Thoracic aorta (tissue), 2 donors: ENCODE measurements at regions not wholly inside any gene's neighbourhood (a gene's known extent, or its start where the extent isn't known, plus 50 kb on each side); places are given as distances from the start of the nearest gene placed in this dataset.
"Not testable (repeated sequence)": the region's sequence is repeated elsewhere in the genome, so short reads cannot be mapped to it uniquely, and the experiment has no call there.

Experiments
- ATAC-seq: fragments of 150-250 bp; one replicate; pipeline ENCODE4 v1.8.0; 2017; ENCODE audit warnings: low read depth; ENCODE audit not compliant: insufficient number of reproducible peaks, low FRiP score
- DNase-seq: peaks from one replicate; pipeline ENCODE4 v3.0.0-alpha.2; 2020; ENCODE audit warnings: low spot score
- H3K27ac ChIP-seq, 2 donors: fragments of 200-600 bp; sonication (generic); 1 replicate in 1 of 2; 2 replicates in 1 of 2; pipeline ENCODE4 v1.5.1; 2016; ENCODE audit warnings: mild to moderate bottlenecking in 2 of 2, moderate library complexity in 2 of 2
- H3K27me3 ChIP-seq: fragments of 200-600 bp; sonication (generic); replicated peaks from 2 replicates; pipeline ENCODE4 v1.6.0; 2016; ENCODE audit warnings: mild to moderate bottlenecking; ENCODE audit not compliant: insufficient read depth
- H3K36me3 ChIP-seq: fragments of 200-600 bp; sonication (generic); one replicate; pipeline ENCODE4 v1.5.1; 2016
- H3K4me1 ChIP-seq, 2 donors: fragments of 200-600 bp; sonication (generic); 1 replicate in 1 of 2; 2 replicates in 1 of 2; pipeline versions ENCODE4 v1.5.1 to v1.6.0; 2016; ENCODE audit warnings: low read depth in 2 of 2, mild to moderate bottlenecking in 1 of 2; ENCODE audit not compliant: control insufficient read depth in 1 of 2
- H3K4me3 ChIP-seq: fragments of 200-600 bp; sonication (generic); 2 replicates; pipeline ENCODE4 v1.5.1; 2016; ENCODE audit warnings: mild to moderate bottlenecking
- H3K9me3 ChIP-seq: fragments of 200-600 bp; sonication (generic); 2 replicates; pipeline ENCODE4 v1.5.1; 2016
- CTCF ChIP-seq: fragments of 200-600 bp; sonication (generic); IDR thresholded peaks from one replicate; pipeline ENCODE4 v1.5.1; 2019; ENCODE audit warnings: antibody characterized with exemption

- ATAC-seq, result no peak
These were observed 115.0 kb upstream of the CHD6 start for GRCh38 chr20:41733151-41733550.

GRCh38 chr20:41731198-41731597 lies 113.0 kb upstream of the CHD6 start:
- not testable (repeated sequence) for H3K4me1 ChIP-seq, H3K27me3 ChIP-seq, H3K4me3 ChIP-seq, H3K36me3 ChIP-seq, H3K9me3 ChIP-seq, ATAC-seq, H3K27ac ChIP-seq, DNase-seq

More at GRCh38 chr20:41733151-41733550, 115.0 kb upstream of the CHD6 start:
- Histone ChIP-seq H3K27me3 (no peaks in the 10 kb centered on the region), H3K36me3 (no peaks in the 10 kb centered on the region), H3K4me1 (no peaks in the 10 kb centered on the region), H3K4me3 (no peak overlapping the region), H3K9me3 (no peaks in the 10 kb centered on the region), H3K27ac (no peak overlapping the region)
- no peak for TF ChIP-seq CTCF
- no peak for DNase-seq

GRCh38 chr20:41727681-41728080 lies 109.5 kb upstream of the CHD6 start:
- not testable (repeated sequence) for H3K9me3 ChIP-seq, H3K4me1 ChIP-seq, H3K36me3 ChIP-seq, H3K27me3 ChIP-seq, H3K27ac ChIP-seq, ATAC-seq, H3K4me3 ChIP-seq, DNase-seq

DNA sequence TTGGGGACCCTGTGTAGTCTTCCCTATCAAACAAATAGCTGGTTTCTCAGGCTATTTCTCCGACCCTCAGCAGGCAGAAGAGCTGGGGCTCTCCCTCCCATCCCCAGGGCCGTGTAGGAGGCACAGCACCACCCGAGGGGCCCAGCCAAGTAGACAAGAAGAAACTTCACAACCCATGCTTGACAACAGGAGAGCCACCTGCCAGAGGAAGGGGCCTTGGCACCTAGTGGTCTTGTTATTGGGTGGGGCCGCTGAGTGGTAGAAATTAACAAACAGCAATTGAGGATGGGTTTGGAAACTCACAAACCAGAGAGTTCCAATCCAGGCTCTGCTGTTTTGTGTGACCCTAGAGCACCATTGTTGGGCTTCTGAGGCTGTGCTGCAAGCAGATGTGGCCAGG lies 108.5 kb upstream of the CHD6 start:
- no peak overlapping the region for H3K4me3 ChIP-seq
- DNase-seq, result no peak
- H3K36me3 ChIP-seq, result no peaks in the 10 kb centered on the region
- H3K4me1 ChIP-seq, result no peaks in the 10 kb centered on the region
- no peak for ATAC-seq
- TF ChIP-seq CTCF, result no peak
- no peak overlapping the region for H3K27ac ChIP-seq
- H3K9me3 ChIP-seq, result no peaks in the 10 kb centered on the region
- no peaks in the 10 kb centered on the region for H3K27me3 ChIP-seq

DNA sequence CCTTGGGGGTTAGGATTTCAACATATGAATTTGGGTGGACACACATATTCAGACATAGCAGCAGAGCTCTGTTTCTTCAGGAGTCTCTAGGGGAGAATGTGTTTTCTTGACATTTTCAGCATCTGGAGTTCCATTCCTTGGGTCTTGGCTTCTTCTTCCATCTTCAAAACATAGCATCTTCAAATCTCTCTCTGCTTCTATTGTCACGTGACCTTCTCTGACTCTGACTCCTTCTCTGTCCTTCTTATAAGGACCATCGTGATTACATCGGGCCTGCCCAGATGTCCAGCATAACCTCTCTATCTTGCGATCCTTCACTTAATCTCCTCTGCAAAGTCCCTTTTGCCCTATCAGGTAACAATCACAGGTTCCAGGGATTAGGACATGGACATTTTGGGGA lies 101.0 kb upstream of the CHD6 start:
- Histone ChIP-seq H3K27ac (no peak overlapping the region), H3K27me3 (no peaks in the 10 kb centered on the region), H3K9me3 (no peaks in the 10 kb centered on the region), H3K4me1 (no peaks in the 10 kb centered on the region), H3K4me3 (no peak overlapping the region), H3K36me3 (no peaks in the 10 kb centered on the region)
- ATAC-seq (no peak), DNase-seq (no peak)
- no peak for TF ChIP-seq CTCF

DNA sequence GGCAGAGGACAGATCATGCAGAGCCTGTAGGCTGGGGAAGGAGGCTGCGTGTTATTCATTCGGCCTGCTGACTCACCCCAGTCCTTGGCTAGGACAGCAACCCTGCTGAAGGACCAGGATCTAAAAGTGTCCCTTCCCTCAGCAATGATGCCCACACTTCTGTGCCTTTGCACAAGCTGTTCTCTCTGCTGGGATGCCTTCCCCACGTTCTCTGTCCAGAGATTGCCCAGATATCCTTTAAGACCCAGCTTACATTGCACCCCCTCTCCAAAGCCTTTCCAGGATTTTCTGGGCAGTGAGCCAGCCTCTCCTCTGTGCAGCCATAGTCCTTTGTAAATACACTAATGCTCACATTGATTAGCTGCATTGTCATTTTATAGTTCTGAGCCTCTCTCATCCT lies 99.3 kb upstream of the CHD6 start:
- DNase-seq (no peak), ATAC-seq (no peak)
- no peak for TF ChIP-seq CTCF
- no peak overlapping the region for H3K27ac ChIP-seq
- no peaks in the 10 kb centered on the region for H3K27me3 ChIP-seq
- no peak overlapping the region for H3K4me3 ChIP-seq
- H3K9me3 ChIP-seq, result no peaks in the 10 kb centered on the region
- no peaks in the 10 kb centered on the region for H3K36me3 ChIP-seq
- no peaks in the 10 kb centered on the region for H3K4me1 ChIP-seq
